Fibroblast of lung (primary cell): ENCODE measurements at regions not wholly inside any gene's neighbourhood (a gene's known extent, or its start where the extent isn't known, plus 50 kb on each side); places are given as distances from the start of the nearest gene placed in this dataset.

ENCODE experiments used
- CTCF ChIP-seq, 2 donors: IDR thresholded peaks in 1 of 2; conservative IDR thresholded peaks in 1 of 2; 1 replicate in 1 of 2; 2 replicates in 1 of 2; pipeline ENCODE4 v1.5.1; 2011 to 2012; ENCODE audit warnings: low read length in 2 of 2, control low read depth in 1 of 2, inconsistent platforms in 1 of 2, low read depth in 1 of 2, mild to moderate bottlenecking in 1 of 2
- EZH2 ChIP-seq: IDR thresholded peaks from 2 replicates; pipeline ENCODE4 v1.5.1; 2012; ENCODE audit warnings: low read length, control low read depth, mild to moderate bottlenecking; ENCODE audit errors: missing control alignments

- no peak for TF ChIP-seq CTCF (conservative IDR thresholded peaks at IDR 0.05 in 1 of 2, IDR thresholded peaks at IDR 0.05 in 1 of 2; ENCODE audit: low read depth in 1 of 2, low read length in 2 of 2)
- no peak for TF ChIP-seq EZH2
Measured at GRCh38 chr21:15457965-15458364, 271.8 kb upstream of the USP25 start.
